NT2/D1 (cell line): ENCODE measurements at regions not wholly inside any gene's neighbourhood (a gene's known extent, or its start where the extent isn't known, plus 50 kb on each side); places are given as distances from the start of the nearest gene placed in this dataset.

Experiments
- SUZ12 ChIP-seq: IDR thresholded peaks from 2 replicates; pipeline ENCODE4 v1.6.1; 2011; ENCODE audit not compliant: insufficient read length, insufficient read depth; ENCODE audit errors: extremely low read depth
- YY1 ChIP-seq: IDR thresholded peaks from 2 replicates; pipeline ENCODE4 v1.6.1; 2011; ENCODE audit not compliant: insufficient read length, insufficient read depth
- ZNF274 ChIP-seq: IDR thresholded peaks from 2 replicates; pipeline ENCODE4 v1.6.1; 2011; ENCODE audit warnings: mild to moderate bottlenecking, low read depth, low read length

DNA sequence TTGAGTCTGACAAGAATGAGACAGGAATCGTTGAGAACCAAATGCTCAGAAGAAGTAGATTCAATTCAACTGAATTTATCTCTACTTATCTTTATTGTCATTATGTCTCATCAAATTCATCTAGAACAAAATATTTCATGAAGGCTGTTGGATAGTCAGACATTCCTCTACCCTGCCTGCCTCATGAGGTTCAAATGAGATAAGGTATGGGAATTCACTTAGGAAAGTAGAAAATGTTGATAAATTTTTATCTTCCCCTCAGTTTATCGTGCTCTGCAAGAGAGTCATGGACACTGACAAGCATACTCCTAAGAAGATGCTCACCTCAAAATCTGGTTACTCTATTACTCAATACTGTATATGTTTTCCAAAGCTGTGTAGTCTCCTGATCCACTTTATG lies 149.7 kb upstream of the CDIN1 start:
- TF ChIP-seq SUZ12 = no peak
- no peak for TF ChIP-seq ZNF274
- no peak for TF ChIP-seq YY1
